Skeletal muscle tissue (tissue), 3 donors: ENCODE measurements at regions not wholly inside any gene's neighbourhood (a gene's known extent, or its start where the extent isn't known, plus 50 kb on each side); places are given as distances from the start of the nearest gene placed in this dataset.
A peak's percentile ranks its signal among the peaks of the same experiment; 100 is the strongest.
"Not testable (repeated sequence)": the region's sequence is repeated elsewhere in the genome, so short reads cannot be mapped to it uniquely, and the experiment has no call there.

Source experiments
- H3K27ac ChIP-seq: one replicate; pipeline ENCODE4 v1.7.0; 2013; ENCODE audit warnings: mild to moderate bottlenecking, low read depth, low read length, inconsistent platforms
- H3K27me3 ChIP-seq, 3 donors: one replicate each; pipeline ENCODE4 v1.7.0; 2013; ENCODE audit warnings: low read length in 3 of 3; ENCODE audit not compliant: control insufficient read depth in 3 of 3, insufficient read depth in 3 of 3
- H3K36me3 ChIP-seq, 3 donors: one replicate each; pipeline ENCODE4 v1.7.0; 2013; ENCODE audit warnings: low read length in 3 of 3; ENCODE audit not compliant: control insufficient read depth in 3 of 3, insufficient read depth in 3 of 3
- H3K4me1 ChIP-seq, 3 donors: one replicate each; pipeline ENCODE4 v1.7.0; 2013; ENCODE audit warnings: low read length in 3 of 3, mild to moderate bottlenecking in 3 of 3; ENCODE audit not compliant: control insufficient read depth in 3 of 3, insufficient read depth in 3 of 3
- H3K4me3 ChIP-seq, 3 donors: one replicate each; pipeline ENCODE4 v1.7.0; 2013; ENCODE audit warnings: low read length in 3 of 3
- H3K9ac ChIP-seq, 3 donors: one replicate each; pipeline ENCODE4 v1.7.0; 2013; ENCODE audit warnings: low read length in 3 of 3, mild to moderate bottlenecking in 3 of 3, moderate library complexity in 2 of 3, low read depth in 1 of 3
- H3K9me3 ChIP-seq, 3 donors: one replicate each; pipeline ENCODE4 v1.7.0; 2013; ENCODE audit warnings: low read length in 3 of 3; ENCODE audit not compliant: control insufficient read depth in 3 of 3
- donor health status: Osteomylitis.

DNA sequence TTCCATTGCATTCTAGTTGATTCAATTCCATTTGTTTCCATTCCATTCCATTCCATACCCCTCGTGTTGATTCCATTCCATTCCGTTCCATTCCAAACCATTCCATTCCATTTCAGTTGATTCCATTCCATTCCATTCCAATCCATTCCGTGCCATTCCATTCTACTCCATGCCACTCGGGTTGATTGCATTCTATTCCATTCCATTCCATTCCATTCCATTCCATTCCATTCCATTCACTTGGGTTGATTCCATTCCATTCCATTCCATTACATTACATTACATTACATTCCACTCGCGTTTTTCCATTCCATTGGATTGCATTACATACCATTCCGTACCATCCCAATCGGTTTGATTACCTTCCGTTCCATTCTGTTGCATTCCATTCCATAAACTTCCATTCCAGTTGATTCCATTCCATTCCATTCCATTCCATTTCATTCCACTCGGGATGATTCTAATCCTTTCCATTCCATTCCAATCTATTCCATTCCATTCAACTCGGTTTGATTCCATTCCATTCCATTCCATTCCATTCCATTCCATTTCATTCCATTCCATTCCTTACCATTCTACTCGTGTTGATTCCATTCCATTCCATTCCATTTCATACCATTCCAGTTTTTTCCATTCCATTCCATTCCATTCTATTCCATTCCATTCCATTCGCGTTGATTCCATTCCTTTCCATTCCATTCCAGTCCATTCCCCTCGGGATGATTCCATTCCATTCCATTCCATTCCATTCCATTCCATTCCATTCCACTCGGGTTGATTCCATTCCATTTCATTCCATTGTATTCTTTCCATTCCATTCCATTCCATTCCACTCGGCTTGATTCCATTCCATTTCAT is 1140.4 kb downstream of the RPIA start:
- H3K27ac ChIP-seq = no peak overlapping the region
- peaks cover 7 to 43% (median 39%) of the 10 kb centered on the region in 3 donors for H3K9me3 ChIP-seq
- H3K36me3 ChIP-seq = no peaks in the 10 kb centered on the region
- no peaks in the 10 kb centered on the region for H3K4me1 ChIP-seq
- no peak overlapping the region for H3K9ac ChIP-seq
- peak overlapping the region in 1 of 3 donors; percentile 2 for H3K4me3 ChIP-seq
- no peaks in the 10 kb centered on the region for H3K27me3 ChIP-seq

DNA sequence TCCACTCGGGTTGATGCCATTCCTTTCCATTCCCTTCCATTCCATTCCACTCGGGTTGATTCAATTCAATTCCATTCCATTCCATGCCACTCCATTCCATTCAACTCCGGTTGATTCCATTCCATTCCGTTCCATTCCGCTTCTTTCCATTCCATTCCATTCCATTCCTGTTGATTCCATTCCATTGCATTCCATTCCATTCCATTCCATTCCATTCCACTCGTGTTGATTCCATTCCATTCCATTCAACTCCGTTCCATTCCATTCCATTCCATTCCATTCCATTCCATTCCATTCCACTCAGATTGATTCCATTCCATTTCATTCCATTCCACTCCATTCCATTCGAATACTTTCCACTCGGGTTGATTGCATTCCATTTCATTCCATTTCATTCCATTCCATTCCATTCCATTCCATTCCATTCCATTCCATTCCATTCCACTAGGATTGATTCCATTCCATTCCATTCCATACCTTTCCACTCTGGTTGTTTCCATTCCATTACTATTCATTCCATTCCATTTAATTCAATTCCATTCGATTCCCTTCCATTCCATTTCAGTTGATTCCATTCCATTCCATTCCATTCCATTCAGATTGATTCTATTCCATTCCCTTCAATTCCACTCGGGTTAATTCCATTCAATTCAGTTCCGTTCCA is 1141.8 kb downstream of the RPIA start:
- Histone ChIP-seq H3K4me3 (no peak overlapping the region), H3K9ac (no peak overlapping the region), H3K27ac (no peak overlapping the region), H3K4me1 (no peaks in the 10 kb centered on the region), H3K27me3 (no peaks in the 10 kb centered on the region), H3K9me3 (peaks cover 13 to 51% (median 51%) of the 10 kb centered on the region in 3 donors), H3K36me3 (no peaks in the 10 kb centered on the region)

DNA sequence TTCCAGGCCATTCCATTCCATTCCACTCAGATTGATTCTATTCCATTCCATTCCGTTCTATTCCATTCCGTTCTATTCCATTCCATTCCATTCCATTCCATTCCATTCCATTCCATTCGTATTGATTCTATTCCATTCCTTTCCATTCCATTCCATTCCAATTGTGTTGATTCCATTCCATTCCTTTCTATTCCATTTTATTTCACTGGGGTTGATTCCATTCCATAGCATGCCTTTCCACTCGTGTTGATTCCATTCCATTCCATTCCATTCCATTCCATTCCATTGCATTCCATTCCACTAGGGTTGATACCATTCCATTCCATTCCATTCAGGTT is 1142.3 kb downstream of the RPIA start:
- Histone ChIP-seq H3K27me3 (no peaks in the 10 kb centered on the region), H3K4me3 (no peak overlapping the region), H3K9ac (no peak overlapping the region), H3K9me3 (peaks cover 15 to 55% (median 54%) of the 10 kb centered on the region in 3 donors), H3K4me1 (no peaks in the 10 kb centered on the region), H3K36me3 (no peaks in the 10 kb centered on the region), H3K27ac (no peak overlapping the region)

DNA sequence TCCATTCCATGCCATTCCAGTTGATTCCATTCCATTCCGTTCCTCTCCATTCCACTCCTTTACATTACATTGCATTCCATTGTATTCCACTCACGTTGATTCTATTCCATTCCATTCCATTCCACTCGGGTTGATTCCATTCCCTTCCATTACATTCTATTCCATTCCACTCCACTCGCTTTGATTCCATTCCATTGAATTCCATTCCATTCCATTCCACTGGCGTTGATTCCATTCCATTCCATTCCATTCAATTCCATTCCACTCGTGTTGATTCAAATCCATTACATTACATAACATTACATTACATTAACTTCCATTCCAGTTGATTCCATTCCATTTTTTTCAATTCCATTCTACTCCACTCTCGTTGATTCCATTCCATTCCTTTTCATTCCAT is 1142.8 kb downstream of the RPIA start:
- Histone ChIP-seq H3K27me3 (no peaks in the 10 kb centered on the region), H3K36me3 (no peaks in the 10 kb centered on the region), H3K4me1 (no peaks in the 10 kb centered on the region), H3K9ac (no peak overlapping the region), H3K4me3 (no peak overlapping the region), H3K9me3 (peaks cover 12 to 60% (median 50%) of the 10 kb centered on the region in 3 donors), H3K27ac (no peak overlapping the region)

GRCh38 chr2:89836326-89836725 is 1144.9 kb downstream of the RPIA start:
- not testable (repeated sequence) for H3K27ac ChIP-seq, H3K27me3 ChIP-seq, H3K4me3 ChIP-seq, H3K4me1 ChIP-seq, H3K9ac ChIP-seq, H3K36me3 ChIP-seq
- peaks cover 10 to 61% (median 37%) of the 10 kb centered on the region in 3 donors for H3K9me3 ChIP-seq

DNA sequence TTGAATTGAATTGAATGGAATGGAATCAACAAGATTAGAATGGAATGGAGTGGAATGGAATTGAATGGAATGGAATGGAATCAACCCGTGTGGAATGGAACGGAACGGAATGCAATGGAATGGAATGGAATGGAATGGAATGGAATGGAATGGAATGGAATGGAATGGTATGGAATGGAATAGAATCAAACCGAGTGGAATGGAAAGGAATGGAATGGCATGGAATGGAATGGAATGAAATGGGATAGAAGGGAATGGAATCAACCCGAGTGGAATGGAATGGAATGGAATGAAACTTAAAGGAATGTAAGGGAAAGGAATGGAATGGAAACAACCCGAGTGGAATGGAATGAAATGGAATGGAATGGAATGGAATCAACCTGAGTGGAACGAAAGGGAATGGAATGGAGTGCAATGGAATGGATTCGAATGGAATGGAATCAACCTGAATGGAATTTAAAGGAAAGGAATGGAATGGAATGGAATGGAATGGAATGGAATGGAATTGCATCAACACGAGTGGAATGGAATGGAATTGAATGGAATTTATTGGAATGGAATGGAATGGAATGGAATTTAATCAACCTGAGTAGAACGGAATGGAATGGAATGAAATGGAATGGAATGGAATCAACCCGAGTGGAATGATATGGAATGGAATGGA is 1146.6 kb downstream of the RPIA start:
- peak overlapping the region in 1 of 3 donors; percentile 9 for H3K4me3 ChIP-seq
- no peaks in the 10 kb centered on the region for H3K36me3 ChIP-seq
- no peaks in the 10 kb centered on the region for H3K4me1 ChIP-seq
- H3K27me3 ChIP-seq = no peaks in the 10 kb centered on the region
- H3K9me3 ChIP-seq = peaks cover 13 to 44% (median 22%) of the 10 kb centered on the region in 3 donors
- no peak overlapping the region for H3K9ac ChIP-seq
- no peak overlapping the region for H3K27ac ChIP-seq

GRCh38 chr2:89840175-89840574 is 1148.7 kb downstream of the RPIA start:
- H3K4me1 ChIP-seq, H3K27ac ChIP-seq, H3K36me3 ChIP-seq, H3K9ac ChIP-seq, H3K27me3 ChIP-seq, H3K4me3 ChIP-seq: not testable (repeated sequence)
- peaks cover 13 to 42% (median 22%) of the 10 kb centered on the region in 3 donors for H3K9me3 ChIP-seq

GRCh38 chr2:89840781-89841475 is 1149.5 kb downstream of the RPIA start:
- not testable (repeated sequence) for H3K9ac ChIP-seq, H3K27me3 ChIP-seq, H3K27ac ChIP-seq, H3K4me3 ChIP-seq, H3K4me1 ChIP-seq, H3K36me3 ChIP-seq
- peaks cover 13 to 35% (median 19%) of the 10 kb centered on the region in 3 donors for H3K9me3 ChIP-seq

DNA sequence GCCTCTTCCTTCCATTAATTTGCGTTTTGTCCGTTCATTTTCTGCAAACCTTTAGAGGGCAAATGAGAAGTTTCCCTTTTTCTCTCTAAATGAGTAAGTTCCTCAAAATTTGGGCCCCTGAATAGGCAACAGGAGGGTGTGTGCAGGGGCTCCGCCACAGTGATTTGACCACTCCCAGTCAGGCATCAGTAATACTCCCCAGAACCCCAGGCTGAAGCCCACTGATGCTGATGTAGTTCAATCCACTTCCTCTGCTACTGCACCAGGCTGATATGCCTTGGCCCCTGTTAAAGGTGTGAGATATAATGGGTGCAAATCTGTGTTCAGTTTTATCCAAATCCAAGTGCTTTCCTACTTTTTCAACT is 1150.0 kb downstream of the RPIA start:
- Histone ChIP-seq H3K27ac (no peak overlapping the region), H3K9me3 (peaks cover 13 to 30% (median 16%) of the 10 kb centered on the region in 3 donors), H3K36me3 (no peaks in the 10 kb centered on the region), H3K4me3 (no peak overlapping the region), H3K9ac (no peak overlapping the region), H3K4me1 (no peaks in the 10 kb centered on the region), H3K27me3 (no peaks in the 10 kb centered on the region)
